ENCODE measurements at regions not wholly inside any gene's neighbourhood (a gene's known extent, or its start where the extent isn't known, plus 50 kb on each side); places are given as distances from the start of the nearest gene placed in this dataset.
"Not testable (repeated sequence)": the region's sequence is repeated elsewhere in the genome, so short reads cannot be mapped to it uniquely, and the experiment has no call there.

DNA sequence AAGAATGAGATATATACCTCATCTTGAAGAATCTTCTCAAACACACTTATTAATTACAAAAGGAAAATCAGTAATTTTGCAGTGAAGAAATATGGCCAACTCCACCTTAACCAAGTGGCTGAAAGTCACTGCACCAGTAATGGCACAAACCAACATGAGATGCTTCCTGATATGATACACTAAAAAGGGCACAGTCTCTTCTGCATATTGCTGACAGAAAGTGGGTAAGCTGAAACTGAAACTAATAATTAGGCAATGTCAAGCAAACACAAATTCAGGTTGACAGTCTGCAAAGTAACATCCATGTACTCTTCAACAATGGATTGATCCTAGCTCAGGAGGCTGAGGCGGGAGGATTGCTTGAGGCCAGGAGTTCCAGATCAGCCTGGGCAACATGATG lies 56.1 kb downstream of the ZNF22 start:
- not testable (repeated sequence) for DNase-seq

DNA sequence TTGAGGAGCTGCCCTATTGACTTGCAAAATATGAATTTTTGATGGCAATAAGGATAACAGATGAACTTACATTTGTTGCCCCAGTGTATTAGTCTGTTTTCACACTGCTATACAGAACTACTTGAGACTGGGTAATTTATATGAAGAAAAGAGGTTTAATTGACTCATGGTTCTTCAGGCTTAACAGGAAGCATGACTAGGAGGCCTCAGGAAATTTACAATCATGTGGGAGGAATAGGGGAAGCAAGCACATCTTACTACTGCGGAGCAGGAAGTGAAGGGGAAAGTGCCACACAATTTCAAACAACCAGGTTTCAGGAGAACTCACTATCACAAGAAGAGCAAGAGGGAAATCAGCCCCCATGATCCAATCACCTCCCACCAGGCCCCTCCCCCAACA lies 57.9 kb downstream of the ZNF22 start:
- no peak for DNase-seq

DNA sequence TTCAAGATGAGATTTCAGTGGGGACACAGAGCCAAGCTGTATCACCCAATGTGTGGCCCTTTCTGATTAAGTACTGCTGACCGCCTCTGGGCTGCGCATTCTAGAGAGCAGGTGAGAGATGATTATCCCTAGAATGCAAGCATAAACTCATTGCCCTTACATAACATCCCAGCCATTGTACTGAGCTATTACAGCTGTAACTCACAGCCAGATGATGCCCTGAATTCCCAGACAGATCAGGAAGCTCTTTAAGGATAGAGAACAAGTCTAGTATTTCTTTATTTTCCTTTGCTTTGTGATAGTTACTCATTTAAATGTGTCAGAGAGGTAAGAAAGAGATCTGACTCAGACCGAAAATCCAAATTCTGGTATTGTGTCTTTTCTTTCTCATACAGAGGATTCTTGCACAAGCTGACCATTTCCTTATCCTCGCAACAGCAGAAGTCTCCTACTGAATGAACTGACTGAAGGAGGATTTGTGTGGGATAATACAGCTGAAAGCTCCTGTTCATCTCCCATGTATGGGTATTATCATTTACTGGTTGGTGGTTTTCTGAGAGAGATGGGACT lies 58.4 kb downstream of the ZNF22 start:
- no peak for DNase-seq

DNA sequence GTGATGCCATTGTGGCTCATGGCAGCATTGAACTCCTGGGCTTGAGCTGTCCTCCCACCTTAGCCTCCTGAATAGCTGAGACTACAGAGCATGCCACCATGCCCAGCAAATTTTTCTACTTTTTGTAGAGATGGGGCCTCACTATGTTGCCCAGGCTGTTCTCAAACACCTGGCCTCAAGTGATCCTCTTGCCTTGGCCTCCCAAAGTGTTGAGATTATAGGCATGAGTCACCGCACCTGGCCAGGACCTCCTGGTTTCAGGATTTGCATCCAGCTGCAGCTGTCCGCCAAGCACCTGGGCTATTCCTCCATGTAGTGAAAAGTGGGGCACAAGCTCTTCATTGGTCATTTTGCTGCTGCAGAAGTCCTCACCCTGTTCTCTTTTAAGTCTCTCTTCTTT lies 58.9 kb downstream of the ZNF22 start:
- no peak for DNase-seq

DNA sequence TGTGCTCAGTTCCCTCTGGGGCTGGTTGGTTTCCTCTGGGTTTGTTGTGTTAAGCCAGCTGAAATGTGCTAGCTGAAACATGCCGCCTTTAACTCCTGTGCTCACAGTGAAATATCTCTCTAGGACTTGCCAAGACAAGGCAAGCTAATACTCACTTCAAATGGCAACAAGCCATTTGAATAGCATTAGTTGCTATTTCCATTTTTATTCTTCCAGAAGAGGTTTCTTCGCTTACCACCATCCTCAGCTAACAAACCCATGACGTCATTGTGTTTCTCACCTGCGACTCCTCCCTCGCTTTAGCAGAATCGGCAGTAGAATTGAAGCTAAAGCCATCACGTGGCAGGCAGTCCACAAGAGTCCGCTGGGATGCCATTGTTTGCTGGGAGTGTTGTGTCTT lies 61.3 kb downstream of the ZNF22 start:
- DNase-seq: no peak

DNA sequence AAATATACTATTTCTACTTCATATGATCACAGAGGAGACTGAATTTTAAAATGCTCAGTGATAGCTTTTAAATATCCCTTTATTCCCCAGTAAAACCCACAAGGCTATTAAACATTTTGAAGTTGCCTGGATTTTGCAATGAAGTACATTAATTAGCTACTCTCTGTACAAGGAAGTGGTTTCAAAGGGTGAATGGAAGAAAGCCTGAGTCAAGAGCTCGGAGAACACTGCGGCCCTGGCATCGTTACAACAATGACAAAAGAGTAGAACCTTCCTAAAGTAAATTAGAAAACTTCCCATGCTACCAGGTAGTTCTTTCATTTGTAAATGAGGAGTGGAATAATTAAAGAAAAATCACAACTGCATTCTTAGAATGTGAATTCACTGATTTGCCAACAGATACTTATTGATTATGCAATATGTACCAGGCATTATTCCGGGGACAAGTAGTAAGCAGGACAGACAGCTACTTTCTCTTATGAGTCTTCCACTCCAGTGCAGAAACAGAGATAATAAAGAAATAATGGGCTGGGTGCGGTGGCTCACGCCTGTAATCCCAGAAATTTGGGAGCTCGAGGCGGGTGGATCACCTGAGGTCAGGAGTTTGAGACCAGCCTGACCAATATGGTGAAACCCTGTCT lies 63.0 kb downstream of the ZNF22 start:
- no peak for DNase-seq

DNA sequence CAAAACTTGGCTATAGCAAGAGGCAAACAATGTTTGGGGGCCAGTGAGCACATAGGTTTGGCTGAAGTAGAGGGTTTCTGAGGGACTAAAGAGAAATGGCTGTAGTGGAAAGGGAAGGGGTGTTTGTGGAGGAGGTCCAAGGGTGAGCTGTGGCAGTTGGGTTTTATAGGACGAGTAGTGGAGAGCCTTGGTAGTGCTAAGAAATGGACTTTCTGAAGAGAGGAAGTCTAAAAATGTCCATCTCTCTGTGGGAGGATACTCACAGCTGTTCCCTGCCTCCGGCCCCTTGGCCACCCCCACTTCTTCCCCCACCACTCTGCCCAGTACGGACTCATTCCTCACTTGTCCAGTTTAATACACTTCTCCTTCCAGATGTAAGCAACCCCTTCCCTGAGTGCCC lies 64.3 kb downstream of the ZNF22 start:
- no peak for DNase-seq

DNA sequence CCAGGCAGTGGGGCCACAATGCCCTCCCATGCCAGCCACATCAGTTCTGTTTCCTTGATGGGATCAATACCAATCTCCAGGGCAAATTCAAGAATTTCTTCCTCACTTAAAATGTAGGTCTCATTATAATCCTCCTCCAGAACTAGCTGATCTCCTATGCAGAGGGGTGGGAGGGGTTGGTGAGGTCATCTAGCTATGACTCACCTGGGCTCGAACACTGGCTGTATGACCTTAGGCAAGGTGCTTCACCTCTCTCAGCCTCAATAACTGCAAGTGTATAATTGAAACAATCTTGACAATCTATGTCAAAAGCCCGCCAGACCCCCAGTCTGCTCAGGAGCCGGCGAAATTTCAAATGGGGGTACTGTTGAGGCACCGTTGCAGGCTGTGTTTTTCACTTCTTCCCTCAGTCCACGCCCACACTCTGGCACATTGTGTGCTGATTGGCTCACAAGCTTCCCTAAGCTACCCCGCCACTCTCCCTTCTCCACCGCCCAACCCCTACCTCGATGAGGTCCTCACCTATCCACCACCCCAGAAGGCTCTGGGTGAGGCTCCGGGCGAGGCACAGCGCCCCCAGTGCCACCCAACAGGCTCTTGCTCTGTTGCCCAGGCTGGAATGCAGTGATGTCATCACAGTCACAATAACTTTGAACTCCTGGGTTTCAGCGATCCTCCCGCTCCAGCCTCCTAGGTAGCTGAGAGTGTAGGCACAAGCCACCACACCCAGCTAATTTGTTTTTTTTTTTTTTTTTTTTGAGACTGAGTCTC lies 70.5 kb downstream of the ZNF22 start:
- no peak for DNase-seq

DNA sequence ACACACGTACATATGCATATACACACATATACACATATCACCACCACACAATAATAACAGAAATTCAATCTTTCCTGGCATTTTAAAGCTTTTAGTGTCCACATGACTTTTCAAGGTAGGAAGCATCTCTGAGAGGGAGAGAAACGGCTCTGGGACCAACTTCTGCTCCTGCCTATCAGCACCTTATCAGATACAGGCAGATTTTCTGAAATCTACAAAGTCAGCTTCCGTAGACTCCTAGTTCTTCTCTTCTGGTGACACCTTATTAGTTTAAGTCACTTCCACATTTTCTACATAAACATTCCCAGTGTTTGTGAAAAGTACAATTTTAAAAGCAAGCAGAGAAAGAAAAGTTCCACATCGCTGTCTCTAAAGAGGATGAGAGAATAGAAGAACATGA lies 74.5 kb downstream of the ZNF22 start:
- DNase-seq: no peak

DNA sequence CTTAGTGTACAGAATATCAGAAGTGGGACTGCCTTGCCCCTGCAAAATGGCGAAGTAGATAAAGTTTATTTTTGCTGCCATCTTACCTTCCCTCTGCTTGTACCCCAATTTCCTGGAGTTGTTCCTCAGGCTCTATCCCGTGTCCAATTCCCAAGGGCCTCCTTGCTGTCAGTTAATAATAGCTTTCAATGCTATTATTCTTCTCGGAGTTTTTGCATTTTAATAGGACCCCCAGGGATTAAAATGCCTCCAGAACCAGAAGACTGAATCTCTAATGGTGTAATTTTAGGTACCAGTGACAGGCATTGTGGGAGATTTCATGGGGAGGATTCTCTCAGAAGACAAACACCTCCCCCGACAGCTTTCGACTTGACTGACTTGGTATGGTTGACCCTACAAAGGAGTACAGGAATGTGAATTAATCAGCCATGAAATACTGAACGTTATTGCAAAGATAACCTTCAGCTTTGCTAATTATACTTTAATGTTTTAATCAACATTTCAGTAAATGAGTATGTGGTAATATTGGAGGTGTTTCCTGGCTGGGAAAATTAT lies 75.2 kb downstream of the ZNF22 start:
- DNase-seq: no peak

DNA sequence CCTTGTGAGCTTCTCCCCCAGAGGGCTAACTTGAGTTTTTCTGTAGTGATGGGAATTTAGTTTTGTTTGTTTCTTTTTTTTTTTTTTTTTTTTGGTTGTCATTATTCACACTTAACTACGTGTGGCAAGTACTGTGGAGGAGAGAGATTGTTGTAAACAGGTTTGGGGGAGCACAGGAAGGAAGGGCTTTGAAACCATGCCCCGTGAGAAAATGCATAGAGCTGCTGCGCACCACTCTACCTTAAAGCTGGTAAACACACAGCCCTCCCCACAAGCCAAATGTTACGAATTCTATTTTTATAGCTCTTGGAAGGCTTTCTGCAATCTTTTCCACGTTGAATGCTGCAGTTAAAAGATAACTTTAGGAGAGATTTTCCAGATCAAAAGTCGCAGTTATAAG lies 76.2 kb downstream of the ZNF22 start:
- DNase-seq: no peak

DNA sequence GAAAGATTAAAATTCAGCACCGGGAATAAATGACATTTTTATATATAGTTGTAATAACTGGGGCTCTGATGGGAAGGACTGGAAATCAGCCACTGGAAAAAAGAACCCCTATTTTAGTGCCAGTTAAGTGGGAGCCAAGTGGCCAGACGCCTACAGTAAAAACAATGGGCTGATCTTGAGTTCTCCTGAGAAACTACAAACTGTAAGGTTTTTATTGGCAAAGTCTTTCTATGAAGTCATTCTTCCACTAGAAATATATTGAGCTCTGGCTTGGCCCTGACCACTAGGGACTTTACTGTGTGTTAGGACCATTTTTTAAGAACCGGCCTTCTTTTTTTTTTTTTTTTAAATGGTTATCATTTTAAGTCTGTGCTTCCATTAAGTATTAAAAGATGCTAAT lies 79.6 kb downstream of the ZNF22 start:
- DNase-seq: no peak

DNA sequence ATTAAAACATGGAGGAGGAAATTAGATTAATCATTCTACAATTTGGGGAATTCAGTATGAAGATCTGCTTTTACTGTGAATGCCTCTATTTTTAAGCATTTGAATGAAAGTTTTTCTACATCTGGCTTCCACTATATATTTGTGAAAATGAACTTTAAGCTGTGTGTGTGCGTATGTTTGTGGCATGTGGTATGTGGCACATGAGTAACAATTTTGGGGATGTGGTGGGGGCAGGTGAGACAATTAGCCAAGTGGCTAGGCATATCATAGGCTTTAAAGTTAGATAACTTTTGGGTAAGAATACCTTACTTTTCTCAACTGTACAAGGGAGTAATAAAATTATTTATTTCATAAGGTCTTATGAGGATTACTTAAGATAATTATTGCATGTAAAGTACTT lies 81.5 kb downstream of the ZNF22 start:
- no peak for DNase-seq

DNA sequence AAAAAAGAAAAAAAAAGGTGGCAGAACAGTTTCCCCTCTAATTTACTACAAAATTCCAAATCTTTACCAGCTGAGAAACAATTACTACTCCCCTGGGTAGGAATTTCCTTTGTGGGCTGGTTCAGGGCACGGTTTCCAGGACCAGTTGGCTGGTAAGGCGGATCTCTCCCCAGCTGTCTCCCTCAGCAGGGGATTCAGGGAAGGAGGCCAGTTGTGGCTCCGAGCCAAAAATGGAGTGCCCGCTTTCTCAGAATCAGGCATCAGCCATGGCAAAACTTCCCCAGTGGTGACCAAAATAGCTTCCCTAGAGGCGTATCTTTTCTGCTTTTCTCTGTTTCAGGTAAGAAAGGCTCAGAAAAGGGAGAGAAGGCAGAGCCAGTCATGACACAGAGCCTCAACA lies 91.2 kb downstream of the ZNF22 start:
- no peak for DNase-seq

DNA sequence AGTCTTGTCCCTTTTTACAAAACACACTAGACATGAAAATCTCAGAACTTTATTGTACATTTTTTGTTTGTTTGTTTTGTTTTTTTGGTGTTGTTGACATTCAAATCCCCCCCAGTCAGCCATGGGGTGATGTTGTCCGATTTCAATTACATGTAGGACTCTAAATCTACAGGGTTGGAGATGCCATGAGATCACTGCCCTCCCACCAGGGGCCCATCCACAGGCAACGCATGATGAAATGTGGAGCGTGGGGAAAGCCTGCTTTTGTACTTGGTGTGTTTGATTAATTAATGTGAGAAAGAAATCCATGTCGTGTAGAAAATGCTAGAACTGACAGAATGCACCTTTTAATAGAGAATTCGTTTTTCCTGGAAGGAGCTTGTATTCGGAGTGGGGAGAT lies 93.2 kb downstream of the ZNF22 start:
- DNase-seq: no peak

DNA sequence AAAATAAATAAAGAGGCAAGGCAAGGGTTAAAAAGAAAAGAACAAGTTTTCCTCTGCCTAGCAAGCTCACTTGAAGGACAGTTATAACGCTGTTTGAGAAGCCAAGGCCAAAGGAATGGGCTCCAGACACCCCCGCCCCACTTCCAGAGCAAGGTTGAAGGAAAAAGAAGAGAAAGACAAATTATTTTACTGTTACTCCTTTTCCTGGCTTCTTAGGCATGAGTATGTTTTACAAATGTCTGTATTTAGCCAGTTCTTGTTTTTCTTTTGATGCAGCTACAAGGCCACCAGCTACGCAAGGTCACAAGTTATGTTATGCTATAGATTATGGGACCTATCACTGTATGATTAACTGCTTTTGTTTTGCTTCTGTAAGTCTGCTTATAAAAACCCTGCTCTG lies 94.6 kb downstream of the ZNF22 start:
- no peak for DNase-seq

DNA sequence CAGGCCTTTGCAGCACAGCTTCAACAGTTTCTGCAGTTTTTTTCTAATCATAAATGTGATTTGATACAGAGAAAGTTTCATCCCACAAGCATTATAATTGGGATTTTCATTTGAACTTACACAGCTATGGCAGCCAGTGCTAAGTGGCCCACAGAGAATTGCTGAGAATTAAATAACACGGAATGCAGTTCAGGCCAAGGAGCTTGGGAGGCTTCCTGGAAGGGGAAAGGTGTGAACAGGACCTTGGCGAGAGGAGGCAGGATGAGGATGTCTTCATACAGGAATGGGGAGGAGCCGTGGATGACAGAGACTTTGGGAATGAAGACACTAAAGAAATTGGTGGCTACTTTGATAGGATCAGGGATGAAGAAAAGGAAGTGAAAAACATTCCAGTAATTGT lies 95.3 kb downstream of the ZNF22 start:
- DNase-seq: no peak

DNA sequence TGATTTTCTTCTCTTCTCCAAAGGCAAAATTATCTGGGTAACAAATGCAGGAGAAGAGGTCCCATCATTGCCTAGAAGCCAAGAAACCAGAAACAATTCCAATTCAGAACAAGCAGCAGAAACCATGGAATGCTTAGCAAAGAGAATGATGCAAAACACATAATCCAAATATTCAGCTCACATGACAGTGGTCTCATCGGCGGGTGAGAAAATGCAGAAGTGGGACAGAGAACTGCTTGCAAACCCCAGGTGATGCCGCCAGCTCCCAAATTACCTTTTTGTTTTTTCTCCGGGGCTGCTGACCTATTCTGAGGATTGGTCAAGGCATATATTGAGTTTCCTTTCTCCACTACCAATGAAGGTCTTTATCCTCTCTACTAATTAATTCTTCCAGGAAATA lies 99.7 kb downstream of the ZNF22 start:
- no peak for DNase-seq

DNA sequence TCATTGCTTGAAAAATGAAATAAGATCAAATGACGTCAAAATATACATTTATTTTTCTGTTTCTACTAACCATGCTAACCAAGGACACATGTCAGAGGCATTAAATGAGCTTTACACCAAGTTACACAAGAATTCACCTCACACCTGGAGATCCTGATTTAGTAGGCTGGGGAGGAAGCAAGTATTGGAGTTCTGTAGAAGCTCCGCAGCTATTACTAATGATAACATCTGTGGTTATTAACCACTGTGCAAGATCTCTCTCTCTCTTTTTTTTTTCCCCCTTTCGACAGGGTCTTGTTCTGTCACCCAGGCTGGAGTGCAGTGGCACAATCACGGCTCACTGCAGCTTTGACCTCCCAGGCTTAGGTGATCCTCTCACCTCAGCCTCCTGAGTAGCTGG lies 104.0 kb downstream of the ZNF22 start:
- no peak for DNase-seq

DNA sequence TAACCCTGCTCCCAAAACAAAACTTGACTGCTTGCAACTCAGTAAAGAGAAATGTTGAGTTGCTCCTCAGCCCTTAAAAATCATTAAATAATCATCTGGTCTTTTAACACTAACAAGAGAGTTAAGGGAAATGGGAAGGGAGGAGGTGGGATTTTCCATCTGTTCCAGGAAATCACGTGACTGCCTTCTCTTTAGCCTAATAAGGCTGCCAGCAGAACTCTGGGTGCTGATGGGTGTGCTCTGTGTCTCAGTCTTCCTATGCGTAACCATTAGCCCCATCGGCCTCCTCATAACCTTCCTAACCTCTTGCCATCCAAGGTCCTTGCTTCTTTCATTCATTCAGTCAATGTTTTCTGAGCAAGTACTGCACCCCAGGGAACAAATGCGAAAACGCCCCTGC lies 104.6 kb downstream of the ZNF22 start:
- DNase-seq: not testable (repeated sequence)

DNA sequence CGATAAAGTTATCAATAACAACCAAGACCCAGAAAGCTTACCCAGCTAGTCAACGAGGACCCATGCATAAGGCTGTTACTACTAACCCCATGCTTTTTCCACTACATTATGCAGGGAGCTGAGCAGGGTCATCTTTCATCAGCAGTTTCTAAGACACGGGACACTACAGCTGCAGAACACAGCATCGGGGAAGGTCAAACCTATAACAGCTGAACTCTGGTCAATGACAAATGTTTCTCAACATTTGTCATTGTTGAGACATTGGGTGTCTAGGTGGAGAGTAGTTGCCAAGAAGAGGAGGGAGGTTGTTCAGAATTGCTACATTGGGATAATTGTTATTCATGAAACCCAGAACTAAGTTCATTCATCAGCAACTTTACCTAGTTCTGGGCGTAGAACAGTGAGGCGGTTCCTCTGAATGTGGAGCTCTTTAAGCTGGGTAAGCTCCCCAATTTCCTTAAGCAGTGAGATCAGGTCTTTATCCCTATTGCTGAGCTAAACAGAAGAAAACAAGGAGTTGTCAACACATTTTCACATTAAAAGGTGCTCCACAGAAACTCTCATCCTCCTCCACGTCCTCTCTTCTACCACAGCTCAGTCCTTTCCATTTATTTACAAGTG lies 105.6 kb downstream of the ZNF22 start:
- DNase-seq: no peak

DNA sequence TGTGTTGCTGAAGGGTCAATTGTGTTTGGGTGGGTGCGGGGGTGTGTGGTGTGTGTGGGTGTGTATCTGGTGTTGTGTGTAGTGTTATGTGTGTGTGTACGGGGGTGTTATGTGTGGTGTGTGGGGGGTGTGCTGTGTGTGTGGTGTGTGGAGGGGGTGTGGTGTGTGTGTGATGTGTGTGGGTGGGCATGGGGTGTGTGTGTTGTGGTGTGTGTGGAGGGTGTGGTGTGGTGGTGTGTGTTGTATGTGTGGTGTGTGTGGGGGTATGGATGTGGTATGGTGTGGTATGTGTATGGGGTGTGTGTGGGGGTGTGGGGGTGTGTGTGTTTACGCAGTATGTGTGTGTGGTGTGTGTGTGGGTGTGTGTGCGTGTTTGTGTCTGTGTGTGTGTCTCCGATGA lies 110.8 kb downstream of the ZNF22 start:
- DNase-seq: no peak

DNA sequence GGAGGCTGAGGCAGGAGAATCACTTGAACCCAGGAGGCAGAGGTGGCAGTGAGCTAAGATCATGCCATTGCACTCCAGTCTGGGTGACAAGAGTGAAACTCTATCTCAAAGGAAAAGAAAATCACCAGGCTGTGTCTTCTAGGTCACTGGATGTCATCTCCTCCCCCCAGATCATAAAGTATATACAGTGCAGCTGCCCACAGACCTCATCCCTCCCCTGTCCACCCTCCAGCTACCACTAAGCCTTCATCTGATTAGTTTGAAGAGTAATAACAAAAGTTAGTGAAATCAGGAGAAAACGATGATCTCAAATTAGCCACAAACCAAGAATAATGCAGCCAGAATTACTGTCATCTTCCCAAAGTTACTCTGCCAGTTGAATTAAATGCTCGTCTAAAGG lies 117.2 kb downstream of the ZNF22 start:
- DNase-seq: not testable (repeated sequence)

DNA sequence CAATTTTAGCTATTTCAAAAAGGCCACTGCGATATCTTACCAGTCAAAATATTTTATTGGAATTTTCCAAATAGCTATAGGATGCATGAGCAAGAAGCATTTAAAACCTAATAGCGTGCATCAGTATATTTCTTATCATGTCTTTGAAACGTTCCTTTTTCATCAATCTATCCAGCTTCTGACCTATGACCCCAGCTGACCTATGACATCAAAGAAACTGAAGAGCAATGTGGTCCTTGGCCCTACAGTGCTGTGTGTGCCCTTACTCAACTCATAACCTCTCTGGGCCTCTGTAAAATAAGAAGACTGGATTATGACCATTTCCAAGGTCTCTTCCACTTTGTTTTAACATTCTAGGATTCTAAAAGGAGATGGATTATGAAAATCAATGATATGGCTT lies 118.2 kb downstream of the ZNF22 start:
- DNase-seq: no peak

Measured in NCI-H1417 treated with DMSO at 0.1 percent for 48 hours (cell line).